NT2/D1 (cell line): ENCODE measurements at regions not wholly inside any gene's neighbourhood (a gene's known extent, or its start where the extent isn't known, plus 50 kb on each side); places are given as distances from the start of the nearest gene placed in this dataset.

Experiments
- DNase-seq: peaks from one replicate; pipeline ENCODE4 v3.0.0-alpha.2; 2011; ENCODE audit warnings: low read depth, low spot score
- H3K27me3 ChIP-seq: 2 replicates; pipeline ENCODE4 v1.6.0; 2011; ENCODE audit warnings: mild to moderate bottlenecking; ENCODE audit not compliant: insufficient read length, insufficient read depth
- H3K36me3 ChIP-seq: 2 replicates; pipeline ENCODE4 v1.6.1; 2011; ENCODE audit warnings: mild to moderate bottlenecking, low read length, mixed read lengths; ENCODE audit not compliant: insufficient read depth, insufficient read length
- H3K4me1 ChIP-seq: 2 replicates; pipeline ENCODE4 v1.5.1; 2011; ENCODE audit not compliant: insufficient read depth, insufficient read length
- H3K4me3 ChIP-seq: 2 replicates; pipeline ENCODE4 v1.5.1; 2011; ENCODE audit warnings: low read depth; ENCODE audit not compliant: insufficient read length
- H3K9ac ChIP-seq: 2 replicates; pipeline ENCODE4 v1.6.0; 2011; ENCODE audit warnings: low read depth; ENCODE audit not compliant: insufficient read length
- H3K9me3 ChIP-seq: 2 replicates; pipeline ENCODE4 v1.5.1; 2011; ENCODE audit warnings: mild to moderate bottlenecking, low read length; ENCODE audit not compliant: insufficient read depth
- SUZ12 ChIP-seq: IDR thresholded peaks from 2 replicates; pipeline ENCODE4 v1.6.1; 2011; ENCODE audit not compliant: insufficient read length, insufficient read depth; ENCODE audit errors: extremely low read depth
- YY1 ChIP-seq: IDR thresholded peaks from 2 replicates; pipeline ENCODE4 v1.6.1; 2011; ENCODE audit not compliant: insufficient read length, insufficient read depth
- ZNF274 ChIP-seq: IDR thresholded peaks from 2 replicates; pipeline ENCODE4 v1.6.1; 2011; ENCODE audit warnings: mild to moderate bottlenecking, low read depth, low read length

DNA sequence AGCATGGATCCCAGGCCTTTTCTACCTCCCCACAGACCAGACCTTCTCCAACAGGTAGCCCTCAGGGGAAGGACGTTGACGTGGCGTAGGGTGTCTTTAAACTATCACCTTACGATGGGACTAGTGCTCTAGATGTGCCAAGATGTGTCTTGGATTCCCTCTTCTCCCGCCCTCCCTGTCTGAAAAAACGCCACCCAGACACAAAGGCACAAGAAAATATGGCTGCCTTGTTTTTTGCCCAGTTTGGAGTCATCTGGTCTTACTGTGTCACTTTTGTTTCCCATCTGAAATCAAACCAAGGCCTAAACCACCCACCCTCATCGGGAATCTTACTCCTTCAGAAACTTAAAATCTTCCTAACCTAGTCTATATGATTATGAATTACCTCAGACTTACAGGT lies 235.4 kb downstream of the OR13H1 start:
- DNase-seq = no peak
- Histone ChIP-seq H3K9me3 (no peaks in the 10 kb centered on the region), H3K4me3 (no peak overlapping the region), H3K27me3 (no peaks in the 10 kb centered on the region), H3K9ac (no peak overlapping the region), H3K4me1 (no peaks in the 10 kb centered on the region), H3K36me3 (peaks cover 37% of the 10 kb centered on the region)
- no peak for TF ChIP-seq SUZ12
- no peak for TF ChIP-seq ZNF274
- TF ChIP-seq YY1 = no peak

GRCh38 chrX:131779741-131780140 lies 235.9 kb downstream of the OR13H1 start:
- Histone ChIP-seq H3K36me3 (peaks cover 37% of the 10 kb centered on the region), H3K9me3 (no peaks in the 10 kb centered on the region), H3K4me1 (no peaks in the 10 kb centered on the region), H3K9ac (no peak overlapping the region), H3K27me3 (no peaks in the 10 kb centered on the region), H3K4me3 (no peak overlapping the region)
- no peak for TF ChIP-seq SUZ12
- no peak for TF ChIP-seq YY1
- TF ChIP-seq ZNF274 = no peak
- no peak for DNase-seq

DNA sequence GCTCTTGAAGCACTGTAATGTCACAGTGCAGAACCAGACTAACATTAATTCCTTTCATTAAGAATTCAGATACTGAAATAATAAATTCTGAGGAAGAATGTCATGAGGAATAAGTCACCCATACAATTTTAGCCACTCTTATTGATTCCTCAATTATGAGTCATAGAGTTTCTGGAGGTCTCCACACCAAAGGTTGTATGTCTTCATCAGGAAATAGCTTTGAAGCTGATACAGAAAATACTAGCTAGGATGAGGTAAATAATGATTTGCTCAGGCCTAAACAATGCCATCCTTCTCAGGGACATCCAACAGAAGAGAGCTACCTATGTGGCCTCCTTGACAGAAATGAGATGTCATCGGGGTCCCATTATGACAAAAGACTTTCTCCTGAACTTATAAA lies 238.8 kb downstream of the OR13H1 start:
- DNase-seq = no peak
- Histone ChIP-seq H3K36me3 (peaks cover 37% of the 10 kb centered on the region), H3K27me3 (no peaks in the 10 kb centered on the region), H3K4me1 (no peaks in the 10 kb centered on the region), H3K9me3 (no peaks in the 10 kb centered on the region), H3K4me3 (no peak overlapping the region), H3K9ac (no peak overlapping the region)
- TF ChIP-seq ZNF274 = no peak
- TF ChIP-seq SUZ12 = no peak
- no peak for TF ChIP-seq YY1

DNA sequence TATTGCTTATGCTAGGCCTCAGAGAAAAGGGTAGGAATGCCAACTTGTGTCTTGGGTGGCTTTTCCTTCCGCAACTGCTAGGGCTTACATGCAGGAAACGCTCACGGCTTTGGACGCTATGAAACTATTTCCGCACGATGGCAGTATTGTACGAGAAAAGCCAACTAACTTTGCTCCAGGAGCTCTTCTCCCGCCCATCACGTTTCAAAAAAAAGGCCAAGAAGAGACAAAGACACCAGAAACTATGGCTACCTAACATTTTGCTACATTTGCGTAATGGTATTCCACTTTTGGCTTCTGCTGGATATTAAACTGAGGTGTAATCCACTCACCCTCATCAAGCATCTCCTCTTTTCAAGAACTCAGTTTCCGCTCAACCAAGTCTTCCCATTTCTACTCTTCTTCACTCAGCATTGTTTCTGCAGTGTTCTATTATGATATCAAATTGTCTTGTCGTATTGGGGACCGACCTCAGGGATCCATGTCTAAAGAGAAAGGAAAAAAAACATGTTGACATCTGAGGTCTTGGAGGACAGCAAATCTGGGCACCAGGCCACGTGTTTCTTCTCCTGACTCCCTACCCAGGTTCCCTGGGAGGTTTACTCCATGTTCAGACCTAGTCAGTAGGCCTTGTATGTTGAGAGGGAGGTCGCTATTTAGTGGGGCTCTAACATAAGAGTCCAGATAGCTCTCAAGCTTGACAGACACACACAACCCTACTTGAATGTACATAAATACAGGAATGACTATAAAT lies 239.4 kb upstream of the STK26 start:
- H3K9me3 ChIP-seq = no peaks in the 10 kb centered on the region
- TF ChIP-seq SUZ12 (no peak), YY1 (no peak), ZNF274 (no peak)
- H3K36me3 ChIP-seq = peaks cover 37% of the 10 kb centered on the region
- H3K27me3 ChIP-seq = no peaks in the 10 kb centered on the region
- no peak overlapping the region for H3K9ac ChIP-seq
- DNase-seq = no peak
- no peaks in the 10 kb centered on the region for H3K4me1 ChIP-seq
- no peak overlapping the region for H3K4me3 ChIP-seq

DNA sequence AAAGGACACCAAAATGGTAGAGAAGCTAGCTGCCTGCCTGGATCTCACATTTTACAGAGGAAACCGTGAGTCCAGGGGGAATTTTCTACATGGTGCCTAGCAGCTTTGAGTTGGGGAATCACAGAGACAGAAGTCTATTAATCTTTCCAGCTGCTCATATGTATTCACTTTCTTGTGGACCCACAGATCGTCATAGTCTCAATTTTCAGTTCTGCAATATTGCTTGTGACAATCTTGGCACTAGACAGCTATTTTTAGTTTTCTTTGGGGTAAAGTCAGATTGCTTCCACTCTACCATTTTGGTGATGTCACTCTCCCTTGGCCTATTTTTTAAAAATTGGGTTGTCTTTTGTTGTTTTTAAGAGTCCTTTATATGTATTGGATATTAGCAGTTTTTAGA lies 233.4 kb upstream of the STK26 start:
- no peak for TF ChIP-seq SUZ12
- H3K4me1 ChIP-seq = no peaks in the 10 kb centered on the region
- H3K36me3 ChIP-seq = peaks cover 36% of the 10 kb centered on the region

DNA sequence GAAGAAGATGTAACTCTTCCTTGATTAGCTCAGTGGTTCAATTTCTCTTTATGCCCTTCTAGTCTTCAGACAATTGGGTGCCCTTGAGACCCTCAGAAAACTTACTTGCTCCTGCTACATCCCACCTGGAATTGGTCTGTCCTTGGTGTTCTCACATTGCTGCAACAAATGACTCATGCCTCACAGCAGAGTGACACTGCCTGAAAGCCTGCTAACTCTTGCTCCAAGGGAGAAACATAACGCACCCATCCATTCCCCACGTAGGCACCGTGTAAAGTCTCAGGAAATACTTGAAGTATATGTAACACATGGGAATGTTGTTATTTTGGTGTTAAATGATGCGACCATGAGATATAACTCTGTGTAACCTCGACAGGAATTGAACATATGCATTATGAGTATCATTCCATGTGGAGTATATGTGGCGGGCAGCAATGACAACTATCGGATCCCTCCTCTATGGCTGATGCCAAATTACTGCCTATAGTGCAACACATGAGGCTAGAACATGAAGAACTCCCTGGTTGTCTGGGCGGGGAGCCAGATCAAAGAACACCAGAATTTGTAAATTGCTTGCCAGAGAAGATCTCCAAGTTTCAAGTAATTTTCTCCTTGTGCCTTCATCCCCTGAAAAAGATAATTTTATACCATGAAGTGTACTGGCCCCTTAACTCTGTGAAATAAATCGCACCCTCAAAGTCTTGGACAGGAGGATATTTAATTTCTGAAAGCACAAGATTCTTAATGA lies 231.3 kb upstream of the STK26 start:
- no peak for DNase-seq
- no peaks in the 10 kb centered on the region for H3K9me3 ChIP-seq
- no peak overlapping the region for H3K4me3 ChIP-seq
- H3K9ac ChIP-seq = no peak overlapping the region
- peaks cover 45% of the 10 kb centered on the region for H3K36me3 ChIP-seq
- H3K27me3 ChIP-seq = no peaks in the 10 kb centered on the region
- H3K4me1 ChIP-seq = no peaks in the 10 kb centered on the region
- TF ChIP-seq ZNF274 (no peak), YY1 (no peak), SUZ12 (no peak)

More for the DNA sequence above, 233.4 kb upstream of the STK26 start:
- Histone ChIP-seq H3K27me3 (no peaks in the 10 kb centered on the region), H3K9ac (no peak overlapping the region), H3K4me3 (no peak overlapping the region), H3K9me3 (no peaks in the 10 kb centered on the region)
- DNase-seq = no peak

- no peak overlapping the region for H3K9ac ChIP-seq
Observed at GRCh38 chrX:131792356-131792749, 230.7 kb upstream of the STK26 start.

More at GRCh38 chrX:131792356-131792749, 230.7 kb upstream of the STK26 start:
- Histone ChIP-seq H3K9me3 (no peaks in the 10 kb centered on the region), H3K4me3 (no peak overlapping the region), H3K36me3 (peaks cover 45% of the 10 kb centered on the region), H3K4me1 (no peaks in the 10 kb centered on the region), H3K27me3 (no peaks in the 10 kb centered on the region)
- DNase-seq = no peak
- TF ChIP-seq ZNF274 (no peak), SUZ12 (no peak), YY1 (no peak)
